ENCODE measurements at regions not wholly inside any gene's neighbourhood (a gene's known extent, or its start where the extent isn't known, plus 50 kb on each side); places are given as distances from the start of the nearest gene placed in this dataset.

DNA sequence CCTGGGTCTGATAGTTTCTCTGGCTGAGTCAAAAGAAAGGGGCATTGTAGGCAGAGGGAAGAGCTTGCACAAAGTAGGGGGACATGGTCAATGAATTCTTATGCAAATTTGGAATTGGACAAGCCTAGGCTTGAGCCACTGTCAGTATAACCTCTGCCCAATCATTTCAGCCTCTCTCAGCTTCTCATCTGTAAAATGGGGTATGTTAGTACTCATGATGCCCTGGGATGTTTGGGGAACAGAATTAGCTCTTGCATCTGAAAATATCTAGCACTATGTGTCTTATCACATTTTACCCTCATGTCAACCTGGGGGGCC, 148.6 kb downstream of the DHX35 start:
- Mint-ChIP-seq H3K27me3 (ENCODE audit: low read depth) (no peaks in the 10 kb centered on the region; the same call in 1 of the 2 replicates), H3K9me3 (peaks cover 11% of the 10 kb centered on the region), H3K36me3 (no peaks in the 10 kb centered on the region), H3K27ac (peak overlapping the region; percentile 71; the same call in 1 of the 2 replicates), H3K4me1 (peaks cover 47% of the 10 kb centered on the region), H3K4me3 (no peak overlapping the region)
- TF ChIP-seq, protein P1, sequence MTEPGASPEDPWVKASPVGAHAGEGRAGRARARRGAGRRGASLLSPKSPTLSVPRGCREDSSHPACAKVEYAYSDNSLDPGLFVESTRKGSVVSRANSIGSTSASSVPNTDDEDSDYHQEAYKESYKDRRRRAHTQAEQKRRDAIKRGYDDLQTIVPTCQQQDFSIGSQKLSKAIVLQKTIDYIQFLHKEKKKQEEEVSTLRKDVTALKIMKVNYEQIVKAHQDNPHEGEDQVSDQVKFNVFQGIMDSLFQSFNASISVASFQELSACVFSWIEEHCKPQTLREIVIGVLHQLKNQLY (CRISPR knock-in tag; IDR thresholded peaks at IDR 0.05), result no peak
- TF ChIP-seq ZNF532 (CRISPR knock-in tag; IDR thresholded peaks at IDR 0.05; ENCODE audit: borderline replicate concordance) (no peak), STAT6 (CRISPR knock-in tag; conservative IDR thresholded peaks at IDR 0.05; ENCODE audit: low read depth) (no peak), SMAD4 (CRISPR knock-in tag; IDR thresholded peaks at IDR 0.05) (no peak), ZNF232 (CRISPR knock-in tag; IDR thresholded peaks at IDR 0.05) (no peak), TEAD4 (CRISPR knock-in tag; IDR thresholded peaks at IDR 0.05) (no peak), USF1 (CRISPR knock-in tag; IDR thresholded peaks at IDR 0.05) (no peak), IRF2 (CRISPR knock-in tag; IDR thresholded peaks at IDR 0.05; ENCODE audit: borderline replicate concordance, low read depth) (no peak), ZNF416 (CRISPR knock-in tag; IDR thresholded peaks at IDR 0.05) (no peak), ZNF423 (CRISPR knock-in tag; IDR thresholded peaks at IDR 0.05) (no peak), PRRX2 (CRISPR knock-in tag; IDR thresholded peaks at IDR 0.05) (no peak), MYBL2 (CRISPR knock-in tag; IDR thresholded peaks at IDR 0.05) (no peak), NR3C1 (CRISPR knock-in tag; conservative IDR thresholded peaks at IDR 0.05; ENCODE audit: low read depth) (no peak), PRDM15 (CRISPR knock-in tag; IDR thresholded peaks at IDR 0.05) (no peak), OVOL2 (CRISPR knock-in tag; IDR thresholded peaks at IDR 0.05; ENCODE audit: borderline replicate concordance) (no peak), ZNF671 (CRISPR knock-in tag; IDR thresholded peaks at IDR 0.05) (no peak)
- TF ChIP-seq, protein P2, sequence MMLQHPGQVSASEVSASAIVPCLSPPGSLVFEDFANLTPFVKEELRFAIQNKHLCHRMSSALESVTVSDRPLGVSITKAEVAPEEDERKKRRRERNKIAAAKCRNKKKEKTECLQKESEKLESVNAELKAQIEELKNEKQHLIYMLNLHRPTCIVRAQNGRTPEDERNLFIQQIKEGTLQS (CRISPR knock-in tag; conservative IDR thresholded peaks at IDR 0.05), result no peak
- TF ChIP-seq, protein P3, sequence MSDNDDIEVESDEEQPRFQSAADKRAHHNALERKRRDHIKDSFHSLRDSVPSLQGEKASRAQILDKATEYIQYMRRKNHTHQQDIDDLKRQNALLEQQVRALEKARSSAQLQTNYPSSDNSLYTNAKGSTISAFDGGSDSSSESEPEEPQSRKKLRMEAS (CRISPR knock-in tag; IDR thresholded peaks at IDR 0.05), result no peak
- TF ChIP-seq, protein P4, sequence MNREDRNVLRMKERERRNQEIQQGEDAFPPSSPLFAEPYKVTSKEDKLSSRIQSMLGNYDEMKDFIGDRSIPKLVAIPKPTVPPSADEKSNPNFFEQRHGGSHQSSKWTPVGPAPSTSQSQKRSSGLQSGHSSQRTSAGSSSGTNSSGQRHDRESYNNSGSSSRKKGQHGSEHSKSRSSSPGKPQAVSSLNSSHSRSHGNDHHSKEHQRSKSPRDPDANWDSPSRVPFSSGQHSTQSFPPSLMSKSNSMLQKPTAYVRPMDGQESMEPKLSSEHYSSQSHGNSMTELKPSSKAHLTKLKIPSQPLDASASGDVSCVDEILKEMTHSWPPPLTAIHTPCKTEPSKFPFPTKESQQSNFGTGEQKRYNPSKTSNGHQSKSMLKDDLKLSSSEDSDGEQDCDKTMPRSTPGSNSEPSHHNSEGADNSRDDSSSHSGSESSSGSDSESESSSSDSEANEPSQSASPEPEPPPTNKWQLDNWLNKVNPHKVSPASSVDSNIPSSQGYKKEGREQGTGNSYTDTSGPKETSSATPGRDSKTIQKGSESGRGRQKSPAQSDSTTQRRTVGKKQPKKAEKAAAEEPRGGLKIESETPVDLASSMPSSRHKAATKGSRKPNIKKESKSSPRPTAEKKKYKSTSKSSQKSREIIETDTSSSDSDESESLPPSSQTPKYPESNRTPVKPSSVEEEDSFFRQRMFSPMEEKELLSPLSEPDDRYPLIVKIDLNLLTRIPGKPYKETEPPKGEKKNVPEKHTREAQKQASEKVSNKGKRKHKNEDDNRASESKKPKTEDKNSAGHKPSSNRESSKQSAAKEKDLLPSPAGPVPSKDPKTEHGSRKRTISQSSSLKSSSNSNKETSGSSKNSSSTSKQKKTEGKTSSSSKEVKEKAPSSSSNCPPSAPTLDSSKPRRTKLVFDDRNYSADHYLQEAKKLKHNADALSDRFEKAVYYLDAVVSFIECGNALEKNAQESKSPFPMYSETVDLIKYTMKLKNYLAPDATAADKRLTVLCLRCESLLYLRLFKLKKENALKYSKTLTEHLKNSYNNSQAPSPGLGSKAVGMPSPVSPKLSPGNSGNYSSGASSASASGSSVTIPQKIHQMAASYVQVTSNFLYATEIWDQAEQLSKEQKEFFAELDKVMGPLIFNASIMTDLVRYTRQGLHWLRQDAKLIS (CRISPR knock-in tag; IDR thresholded peaks at IDR 0.05; ENCODE audit: borderline replicate concordance), result no peak
- TF ChIP-seq, protein P5, sequence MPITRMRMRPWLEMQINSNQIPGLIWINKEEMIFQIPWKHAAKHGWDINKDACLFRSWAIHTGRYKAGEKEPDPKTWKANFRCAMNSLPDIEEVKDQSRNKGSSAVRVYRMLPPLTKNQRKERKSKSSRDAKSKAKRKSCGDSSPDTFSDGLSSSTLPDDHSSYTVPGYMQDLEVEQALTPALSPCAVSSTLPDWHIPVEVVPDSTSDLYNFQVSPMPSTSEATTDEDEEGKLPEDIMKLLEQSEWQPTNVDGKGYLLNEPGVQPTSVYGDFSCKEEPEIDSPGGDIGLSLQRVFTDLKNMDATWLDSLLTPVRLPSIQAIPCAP (CRISPR knock-in tag; IDR thresholded peaks at IDR 0.05), result no peak
- CTCF ChIA-PET, result interaction anchor here (0.9 to 6.8 kb wide), 7 partner anchors 12 to 319 kb away, joined by 3 to 50 read pairs (median 5); no protein-coding TSS in a partner anchor
- ATAC-seq, result no peak
- DNase-seq (ENCODE audit: low spot score), result no peak
- POLR2A ChIA-PET, result no interaction called here

All from WTC11 (cell line).